Left kidney (tissue), 1 donor: ENCODE measurements at regions not wholly inside any gene's neighbourhood (a gene's known extent, or its start where the extent isn't known, plus 50 kb on each side); places are given as distances from the start of the nearest gene placed in this dataset.
"Not testable (repeated sequence)": the region's sequence is repeated elsewhere in the genome, so short reads cannot be mapped to it uniquely, and the experiment has no call there.

ENCODE experiments used
- DNase-seq: peaks from one replicate; pipeline ENCODE4 v3.0.0-alpha.2; 2013

GRCh38 chr2:91521944-91522343 lies 2830.5 kb downstream of the RPIA start:
- not testable (repeated sequence) for DNase-seq

- DNase-seq, result not testable (repeated sequence)
Observed at GRCh38 chr2:91522877-91523276, 2831.4 kb downstream of the RPIA start.

GRCh38 chr2:91523751-91524150 lies 2832.3 kb downstream of the RPIA start:
- DNase-seq, result not testable (repeated sequence)

GRCh38 chr2:91525587-91525986 lies 2834.1 kb downstream of the RPIA start:
- not testable (repeated sequence) for DNase-seq

GRCh38 chr2:91526083-91526482 lies 2834.6 kb downstream of the RPIA start:
- not testable (repeated sequence) for DNase-seq

GRCh38 chr2:91527056-91527455 lies 2835.6 kb downstream of the RPIA start:
- DNase-seq, result not testable (repeated sequence)

GRCh38 chr2:91527491-91528031 lies 2836.1 kb downstream of the RPIA start:
- not testable (repeated sequence) for DNase-seq

GRCh38 chr2:91528361-91528760 lies 2836.9 kb downstream of the RPIA start:
- not testable (repeated sequence) for DNase-seq

- DNase-seq, result not testable (repeated sequence)
Observed at GRCh38 chr2:91536109-91536508, 2844.6 kb downstream of the RPIA start.

GRCh38 chr2:91536549-91537263 lies 2845.2 kb downstream of the RPIA start:
- DNase-seq, result not testable (repeated sequence)

- not testable (repeated sequence) for DNase-seq
Observed at GRCh38 chr2:91549316-91549715, 2857.8 kb downstream of the RPIA start.

- DNase-seq, result not testable (repeated sequence)
Observed at GRCh38 chr2:91558234-91558633, 2866.8 kb downstream of the RPIA start.

- not testable (repeated sequence) for DNase-seq
Observed at GRCh38 chr2:91559269-91559668, 2867.8 kb downstream of the RPIA start.

- DNase-seq, result not testable (repeated sequence)
Observed at GRCh38 chr2:91559886-91560614, 2868.6 kb downstream of the RPIA start.

- DNase-seq, result not testable (repeated sequence)
Observed at GRCh38 chr2:91562184-91562583, 2870.7 kb downstream of the RPIA start.

- DNase-seq, result not testable (repeated sequence)
Observed at GRCh38 chr2:91564700-91565099, 2873.2 kb downstream of the RPIA start.

GRCh38 chr2:91565689-91566430 lies 2874.4 kb downstream of the RPIA start:
- not testable (repeated sequence) for DNase-seq

- not testable (repeated sequence) for DNase-seq
Observed at GRCh38 chr2:91566611-91567010, 2875.1 kb downstream of the RPIA start.

- DNase-seq, result not testable (repeated sequence)
Observed at GRCh38 chr2:91567546-91568335, 2876.3 kb downstream of the RPIA start.

GRCh38 chr2:91568391-91569338 lies 2877.2 kb downstream of the RPIA start:
- not testable (repeated sequence) for DNase-seq
